GM20000 (cell line): ENCODE measurements at regions not wholly inside any gene's neighbourhood (a gene's known extent, or its start where the extent isn't known, plus 50 kb on each side); places are given as distances from the start of the nearest gene placed in this dataset.

Experiments used
- DNase-seq: peaks from one replicate; pipeline ENCODE4 v3.0.0; 2012; ENCODE audit warnings: low spot score
- CTCF ChIP-seq: IDR thresholded peaks from 2 replicates; pipeline ENCODE4 v1.5.1; 2012; ENCODE audit warnings: mild to moderate bottlenecking, control low read depth; ENCODE audit errors: extremely low read depth, missing control alignments

- DNase-seq = no peak
- no peak for TF ChIP-seq CTCF
These were observed 338.3 kb upstream of the ATP11B start for GRCh38 chr3:182455011-182455410.

- no peak for DNase-seq
- TF ChIP-seq CTCF = no peak
These were observed 333.0 kb upstream of the ATP11B start for GRCh38 chr3:182460303-182460702.

- no peak for TF ChIP-seq CTCF
- DNase-seq = no peak
These were observed 331.2 kb upstream of the ATP11B start for GRCh38 chr3:182462152-182462551.

GRCh38 chr3:182464513-182465145 lies 328.7 kb upstream of the ATP11B start:
- TF ChIP-seq CTCF = no peak
- DNase-seq = no peak

GRCh38 chr3:182465301-182466185 lies 327.8 kb upstream of the ATP11B start:
- DNase-seq = no peak
- TF ChIP-seq CTCF = no peak

GRCh38 chr3:182469086-182469485 lies 324.2 kb upstream of the ATP11B start:
- DNase-seq = no peak
- no peak for TF ChIP-seq CTCF

GRCh38 chr3:182470187-182470586 lies 323.1 kb upstream of the ATP11B start:
- no peak for TF ChIP-seq CTCF
- DNase-seq = no peak
